K562 (cell line): ENCODE measurements at regions not wholly inside any gene's neighbourhood (a gene's known extent, or its start where the extent isn't known, plus 50 kb on each side); places are given as distances from the start of the nearest gene placed in this dataset.

Source experiments
- ASH1L ChIP-seq: fragments of 450-650 bp; IDR thresholded peaks from 2 replicates; pipeline ENCODE4 v1.6.1; 2018; ENCODE audit warnings: borderline replicate concordance, mild to moderate bottlenecking, low read depth; ENCODE audit not compliant: partially characterized antibody
- RBM39 ChIP-seq: fragments of 200-400 bp; formaldehyde crosslinking; optimal IDR thresholded peaks from 2 replicates; pipeline ENCODE3; 2018; ENCODE audit warnings: low read depth, low read length
- SMAD2 ChIP-seq: fragments of 150-350 bp; IDR thresholded peaks from 2 replicates; pipeline ENCODE4 v1.6.1; 2014; ENCODE audit warnings: low read depth, mild to moderate bottlenecking, low read length
- SRF ChIP-seq, 2 experiments: fragments of 250-450, 450-650 bp in 1 of 2; sonication (Bioruptor Pico) in 1 of 2; sonication (generic) in 1 of 2; formaldehyde crosslinking; IDR thresholded peaks; 2 replicates each; pipeline versions ENCODE4 v1.5.0 to v1.5.1; 2020 to 2022; ENCODE audit warnings: mild to moderate bottlenecking in 1 of 2, missing genetic modification reagents in 1 of 2
- ZNF830 ChIP-seq: fragments of 250-450 bp; sonication (Bioruptor Pico); IDR thresholded peaks from 2 replicates; pipeline ENCODE4 v1.5.0; 2021; ENCODE audit warnings: mild to moderate bottlenecking
- TF ChIP-seq, protein P1 (sequence below): fragments of 200-800 bp; sonication (Bioruptor generic); IDR thresholded peaks from 2 replicates; pipeline ENCODE4 v1.6.1; 2016; ENCODE audit warnings: missing genetic modification characterization, missing compliant biosample characterization
- TF ChIP-seq, protein P2 (sequence below): fragments of 450-650 bp; IDR thresholded peaks from 2 replicates; pipeline ENCODE4 v1.6.1; 2017; ENCODE audit warnings: antibody characterized with exemption, mild to moderate bottlenecking
- TF ChIP-seq, protein P3 (sequence below): fragments of 450-650 bp; IDR thresholded peaks from one replicate; pipeline ENCODE4 v1.6.1; 2018; ENCODE audit warnings: mild to moderate bottlenecking, moderate library complexity; ENCODE audit not compliant: partially characterized antibody
- TF ChIP-seq, protein P4 (sequence below): fragments of 450-650 bp; formaldehyde crosslinking; IDR thresholded peaks from 2 replicates; pipeline ENCODE4 v1.4.0; 2022; ENCODE audit warnings: missing genetic modification characterization
- TF ChIP-seq, protein P5 (sequence below), 2 experiments: fragments of 450-650 bp; conservative IDR thresholded peaks; 2 replicates each; pipeline ENCODE4 v1.6.1; 2017; ENCODE audit warnings: mild to moderate bottlenecking in 2 of 2, moderate library complexity in 2 of 2

DNA sequence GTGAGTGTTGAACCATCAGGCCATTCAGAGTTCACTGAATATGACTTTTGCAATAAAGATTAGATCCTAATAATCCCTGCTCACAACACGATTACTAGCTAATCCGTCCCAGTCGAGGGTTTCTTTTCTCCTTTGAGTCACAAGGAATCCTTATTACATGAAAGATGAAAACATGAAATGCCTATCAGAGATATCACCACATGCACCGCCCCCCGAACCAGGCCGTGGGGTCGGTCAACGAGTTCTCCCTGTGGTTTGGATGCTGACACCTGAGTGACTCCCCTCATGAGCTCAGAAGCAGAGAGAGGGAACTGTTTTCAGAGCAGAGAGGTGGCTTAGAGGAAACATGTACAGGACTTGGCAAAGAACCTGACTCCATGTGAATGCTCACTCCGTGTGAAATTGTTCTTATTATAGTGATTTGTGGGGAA lies 263.3 kb downstream of the ETS1 start (continued):
- TF ChIP-seq, protein P1, sequence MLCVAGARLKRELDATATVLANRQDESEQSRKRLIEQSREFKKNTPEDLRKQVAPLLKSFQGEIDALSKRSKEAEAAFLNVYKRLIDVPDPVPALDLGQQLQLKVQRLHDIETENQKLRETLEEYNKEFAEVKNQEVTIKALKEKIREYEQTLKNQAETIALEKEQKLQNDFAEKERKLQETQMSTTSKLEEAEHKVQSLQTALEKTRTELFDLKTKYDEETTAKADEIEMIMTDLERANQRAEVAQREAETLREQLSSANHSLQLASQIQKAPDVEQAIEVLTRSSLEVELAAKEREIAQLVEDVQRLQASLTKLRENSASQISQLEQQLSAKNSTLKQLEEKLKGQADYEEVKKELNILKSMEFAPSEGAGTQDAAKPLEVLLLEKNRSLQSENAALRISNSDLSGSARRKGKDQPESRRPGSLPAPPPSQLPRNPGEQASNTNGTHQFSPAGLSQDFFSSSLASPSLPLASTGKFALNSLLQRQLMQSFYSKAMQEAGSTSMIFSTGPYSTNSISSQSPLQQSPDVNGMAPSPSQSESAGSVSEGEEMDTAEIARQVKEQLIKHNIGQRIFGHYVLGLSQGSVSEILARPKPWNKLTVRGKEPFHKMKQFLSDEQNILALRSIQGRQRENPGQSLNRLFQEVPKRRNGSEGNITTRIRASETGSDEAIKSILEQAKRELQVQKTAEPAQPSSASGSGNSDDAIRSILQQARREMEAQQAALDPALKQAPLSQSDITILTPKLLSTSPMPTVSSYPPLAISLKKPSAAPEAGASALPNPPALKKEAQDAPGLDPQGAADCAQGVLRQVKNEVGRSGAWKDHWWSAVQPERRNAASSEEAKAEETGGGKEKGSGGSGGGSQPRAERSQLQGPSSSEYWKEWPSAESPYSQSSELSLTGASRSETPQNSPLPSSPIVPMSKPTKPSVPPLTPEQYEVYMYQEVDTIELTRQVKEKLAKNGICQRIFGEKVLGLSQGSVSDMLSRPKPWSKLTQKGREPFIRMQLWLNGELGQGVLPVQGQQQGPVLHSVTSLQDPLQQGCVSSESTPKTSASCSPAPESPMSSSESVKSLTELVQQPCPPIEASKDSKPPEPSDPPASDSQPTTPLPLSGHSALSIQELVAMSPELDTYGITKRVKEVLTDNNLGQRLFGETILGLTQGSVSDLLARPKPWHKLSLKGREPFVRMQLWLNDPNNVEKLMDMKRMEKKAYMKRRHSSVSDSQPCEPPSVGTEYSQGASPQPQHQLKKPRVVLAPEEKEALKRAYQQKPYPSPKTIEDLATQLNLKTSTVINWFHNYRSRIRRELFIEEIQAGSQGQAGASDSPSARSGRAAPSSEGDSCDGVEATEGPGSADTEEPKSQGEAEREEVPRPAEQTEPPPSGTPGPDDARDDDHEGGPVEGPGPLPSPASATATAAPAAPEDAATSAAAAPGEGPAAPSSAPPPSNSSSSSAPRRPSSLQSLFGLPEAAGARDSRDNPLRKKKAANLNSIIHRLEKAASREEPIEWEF (CRISPR knock-in tag), result no peak
- TF ChIP-seq ASH1L (no peak), SMAD2 (no peak), SRF (CRISPR knock-in tag; IDR thresholded peaks at IDR 0.05) (no peak), ZNF830 (CRISPR knock-in tag) (no peak), RBM39 (no peak)
- TF ChIP-seq, protein P2, sequence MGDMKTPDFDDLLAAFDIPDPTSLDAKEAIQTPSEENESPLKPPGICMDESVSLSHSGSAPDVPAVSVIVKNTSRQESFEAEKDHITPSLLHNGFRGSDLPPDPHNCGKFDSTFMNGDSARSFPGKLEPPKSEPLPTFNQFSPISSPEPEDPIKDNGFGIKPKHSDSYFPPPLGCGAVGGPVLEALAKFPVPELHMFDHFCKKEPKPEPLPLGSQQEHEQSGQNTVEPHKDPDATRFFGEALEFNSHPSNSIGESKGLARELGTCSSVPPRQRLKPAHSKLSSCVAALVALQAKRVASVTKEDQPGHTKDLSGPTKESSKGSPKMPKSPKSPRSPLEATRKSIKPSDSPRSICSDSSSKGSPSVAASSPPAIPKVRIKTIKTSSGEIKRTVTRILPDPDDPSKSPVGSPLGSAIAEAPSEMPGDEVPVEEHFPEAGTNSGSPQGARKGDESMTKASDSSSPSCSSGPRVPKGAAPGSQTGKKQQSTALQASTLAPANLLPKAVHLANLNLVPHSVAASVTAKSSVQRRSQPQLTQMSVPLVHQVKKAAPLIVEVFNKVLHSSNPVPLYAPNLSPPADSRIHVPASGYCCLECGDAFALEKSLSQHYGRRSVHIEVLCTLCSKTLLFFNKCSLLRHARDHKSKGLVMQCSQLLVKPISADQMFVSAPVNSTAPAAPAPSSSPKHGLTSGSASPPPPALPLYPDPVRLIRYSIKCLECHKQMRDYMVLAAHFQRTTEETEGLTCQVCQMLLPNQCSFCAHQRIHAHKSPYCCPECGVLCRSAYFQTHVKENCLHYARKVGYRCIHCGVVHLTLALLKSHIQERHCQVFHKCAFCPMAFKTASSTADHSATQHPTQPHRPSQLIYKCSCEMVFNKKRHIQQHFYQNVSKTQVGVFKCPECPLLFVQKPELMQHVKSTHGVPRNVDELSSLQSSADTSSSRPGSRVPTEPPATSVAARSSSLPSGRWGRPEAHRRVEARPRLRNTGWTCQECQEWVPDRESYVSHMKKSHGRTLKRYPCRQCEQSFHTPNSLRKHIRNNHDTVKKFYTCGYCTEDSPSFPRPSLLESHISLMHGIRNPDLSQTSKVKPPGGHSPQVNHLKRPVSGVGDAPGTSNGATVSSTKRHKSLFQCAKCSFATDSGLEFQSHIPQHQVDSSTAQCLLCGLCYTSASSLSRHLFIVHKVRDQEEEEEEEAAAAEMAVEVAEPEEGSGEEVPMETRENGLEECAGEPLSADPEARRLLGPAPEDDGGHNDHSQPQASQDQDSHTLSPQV, result no peak
- TF ChIP-seq, protein P3, sequence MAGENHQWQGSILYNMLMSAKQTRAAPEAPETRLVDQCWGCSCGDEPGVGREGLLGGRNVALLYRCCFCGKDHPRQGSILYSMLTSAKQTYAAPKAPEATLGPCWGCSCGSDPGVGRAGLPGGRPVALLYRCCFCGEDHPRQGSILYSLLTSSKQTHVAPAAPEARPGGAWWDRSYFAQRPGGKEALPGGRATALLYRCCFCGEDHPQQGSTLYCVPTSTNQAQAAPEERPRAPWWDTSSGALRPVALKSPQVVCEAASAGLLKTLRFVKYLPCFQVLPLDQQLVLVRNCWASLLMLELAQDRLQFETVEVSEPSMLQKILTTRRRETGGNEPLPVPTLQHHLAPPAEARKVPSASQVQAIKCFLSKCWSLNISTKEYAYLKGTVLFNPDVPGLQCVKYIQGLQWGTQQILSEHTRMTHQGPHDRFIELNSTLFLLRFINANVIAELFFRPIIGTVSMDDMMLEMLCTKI, result no peak
- TF ChIP-seq, protein P4, sequence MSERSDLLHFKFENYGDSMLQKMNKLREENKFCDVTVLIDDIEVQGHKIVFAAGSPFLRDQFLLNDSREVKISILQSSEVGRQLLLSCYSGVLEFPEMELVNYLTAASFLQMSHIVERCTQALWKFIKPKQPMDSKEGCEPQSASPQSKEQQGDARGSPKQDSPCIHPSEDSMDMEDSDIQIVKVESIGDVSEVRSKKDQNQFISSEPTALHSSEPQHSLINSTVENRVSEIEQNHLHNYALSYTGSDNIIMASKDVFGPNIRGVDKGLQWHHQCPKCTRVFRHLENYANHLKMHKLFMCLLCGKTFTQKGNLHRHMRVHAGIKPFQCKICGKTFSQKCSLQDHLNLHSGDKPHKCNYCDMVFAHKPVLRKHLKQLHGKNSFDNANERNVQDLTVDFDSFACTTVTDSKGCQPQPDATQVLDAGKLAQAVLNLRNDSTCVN, result no peak
- TF ChIP-seq, protein P5, sequence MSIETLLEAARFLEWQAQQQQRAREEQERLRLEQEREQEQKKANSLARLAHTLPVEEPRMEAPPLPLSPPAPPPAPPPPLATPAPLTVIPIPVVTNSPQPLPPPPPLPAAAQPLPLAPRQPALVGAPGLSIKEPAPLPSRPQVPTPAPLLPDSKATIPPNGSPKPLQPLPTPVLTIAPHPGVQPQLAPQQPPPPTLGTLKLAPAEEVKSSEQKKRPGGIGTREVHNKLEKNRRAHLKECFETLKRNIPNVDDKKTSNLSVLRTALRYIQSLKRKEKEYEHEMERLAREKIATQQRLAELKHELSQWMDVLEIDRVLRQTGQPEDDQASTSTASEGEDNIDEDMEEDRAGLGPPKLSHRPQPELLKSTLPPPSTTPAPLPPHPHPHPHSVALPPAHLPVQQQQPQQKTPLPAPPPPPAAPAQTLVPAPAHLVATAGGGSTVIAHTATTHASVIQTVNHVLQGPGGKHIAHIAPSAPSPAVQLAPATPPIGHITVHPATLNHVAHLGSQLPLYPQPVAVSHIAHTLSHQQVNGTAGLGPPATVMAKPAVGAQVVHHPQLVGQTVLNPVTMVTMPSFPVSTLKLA (conservative IDR thresholded peaks at IDR 0.05), result no peak
